Astrocyte (in vitro differentiated cells and primary cell): ENCODE measurements at regions not wholly inside any gene's neighbourhood (a gene's known extent, or its start where the extent isn't known, plus 50 kb on each side); places are given as distances from the start of the nearest gene placed in this dataset.

ENCODE experiments used
- EZH2 ChIP-seq: IDR thresholded peaks from 2 replicates; pipeline ENCODE4 v1.6.1; 2012; ENCODE audit warnings: mild to moderate bottlenecking, low read length, inconsistent platforms; ENCODE audit not compliant: insufficient read depth
- TF ChIP-seq, protein P1 (sequence below): IDR thresholded peaks from 2 replicates; pipeline ENCODE4 v1.5.1; 2011; ENCODE audit warnings: low read depth, mild to moderate bottlenecking, inconsistent platforms, low read length, moderate library complexity; ENCODE audit not compliant: insufficient read depth

DNA sequence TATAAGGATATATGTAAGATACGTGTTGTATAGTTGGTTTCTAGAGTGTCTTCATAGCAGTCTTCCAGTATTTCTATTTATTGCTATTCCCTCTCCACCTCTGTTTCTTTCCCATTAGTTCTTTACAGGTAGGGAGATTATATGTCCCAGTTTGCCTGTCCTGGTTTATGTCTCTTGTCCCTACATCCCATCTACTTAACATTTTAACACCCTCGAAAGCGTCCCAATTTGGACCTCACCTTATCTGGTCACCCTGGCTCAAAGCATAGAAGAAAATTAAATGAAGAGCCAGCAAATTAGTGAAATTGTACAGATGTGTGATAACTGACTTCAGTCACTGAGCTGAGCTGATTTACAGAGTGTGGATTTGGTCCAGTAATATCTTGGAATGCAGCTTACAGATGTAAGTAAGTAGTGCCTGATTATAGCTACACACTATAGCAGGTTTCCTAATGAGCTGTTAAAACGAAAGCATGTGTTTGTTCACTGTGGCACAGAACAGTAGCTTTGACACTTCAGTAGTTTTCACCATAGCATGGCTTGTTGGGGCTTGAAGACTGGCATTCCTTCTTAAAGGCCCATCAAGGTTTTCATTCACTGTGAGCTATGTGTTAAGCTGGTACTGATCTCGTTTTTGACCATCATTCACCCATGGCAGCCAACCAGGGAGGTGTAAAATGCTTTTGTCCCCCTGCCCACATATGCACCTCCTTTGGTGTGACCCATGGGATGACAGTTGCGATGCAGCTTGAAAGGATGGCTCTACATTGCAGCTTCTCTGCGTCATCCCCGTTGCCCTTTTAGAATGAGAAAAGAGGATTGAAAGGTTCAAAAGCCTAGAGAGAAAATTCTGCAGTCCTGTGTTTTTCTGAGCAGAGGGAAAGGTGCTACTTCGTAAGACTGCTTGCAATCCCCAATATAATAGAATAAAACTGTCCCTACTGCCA, 192.1 kb upstream of the DMRT1 start:
- TF ChIP-seq, protein P1, sequence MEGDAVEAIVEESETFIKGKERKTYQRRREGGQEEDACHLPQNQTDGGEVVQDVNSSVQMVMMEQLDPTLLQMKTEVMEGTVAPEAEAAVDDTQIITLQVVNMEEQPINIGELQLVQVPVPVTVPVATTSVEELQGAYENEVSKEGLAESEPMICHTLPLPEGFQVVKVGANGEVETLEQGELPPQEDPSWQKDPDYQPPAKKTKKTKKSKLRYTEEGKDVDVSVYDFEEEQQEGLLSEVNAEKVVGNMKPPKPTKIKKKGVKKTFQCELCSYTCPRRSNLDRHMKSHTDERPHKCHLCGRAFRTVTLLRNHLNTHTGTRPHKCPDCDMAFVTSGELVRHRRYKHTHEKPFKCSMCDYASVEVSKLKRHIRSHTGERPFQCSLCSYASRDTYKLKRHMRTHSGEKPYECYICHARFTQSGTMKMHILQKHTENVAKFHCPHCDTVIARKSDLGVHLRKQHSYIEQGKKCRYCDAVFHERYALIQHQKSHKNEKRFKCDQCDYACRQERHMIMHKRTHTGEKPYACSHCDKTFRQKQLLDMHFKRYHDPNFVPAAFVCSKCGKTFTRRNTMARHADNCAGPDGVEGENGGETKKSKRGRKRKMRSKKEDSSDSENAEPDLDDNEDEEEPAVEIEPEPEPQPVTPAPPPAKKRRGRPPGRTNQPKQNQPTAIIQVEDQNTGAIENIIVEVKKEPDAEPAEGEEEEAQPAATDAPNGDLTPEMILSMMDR, result no peak
- no peak for TF ChIP-seq EZH2
